H1 (cell line): ENCODE measurements at regions not wholly inside any gene's neighbourhood (a gene's known extent, or its start where the extent isn't known, plus 50 kb on each side); places are given as distances from the start of the nearest gene placed in this dataset.

Source experiments
- CTCF ChIA-PET: fragments of 300-600 bp; sonication (Branson Sonifier 250); formaldehyde crosslinking; loops from one replicate; lab custom pipeline; 2021; ENCODE audit not compliant: partially characterized antibody; lab: Charles Lee
- POLR2A ChIA-PET: fragments of 300-600 bp; sonication (Branson Sonifier 250); formaldehyde crosslinking; loops from one replicate; lab custom pipeline; 2021; ENCODE audit warnings: inconsistent platforms; ENCODE audit not compliant: partially characterized antibody; lab: Charles Lee
- DNase-seq, 2 experiments: peaks; one replicate each; pipeline versions ENCODE4 v3.0.0 to v3.0.0-alpha.2; 2010 to 2022; ENCODE audit warnings: low spot score in 2 of 2, low read depth in 1 of 2, mixed read lengths in 1 of 2
- FAIRE-seq: peaks from 2 replicates; lab custom pipeline; 2011; peaks lifted over from hg19 to GRCh38; lab: Jason Lieb, UNC
- H2AFZ ChIP-seq: 2 replicates; pipeline ENCODE4 v1.8.1; 2012; ENCODE audit warnings: low read length, inconsistent platforms
- H2AK5ac ChIP-seq: 2 replicates; pipeline ENCODE4 v1.6.1; 2013; ENCODE audit warnings: low read depth, low read length
- H2BK120ac ChIP-seq: replicated peaks from 2 replicates; pipeline ENCODE3; 2013; ENCODE audit warnings: low read depth, low read length, inconsistent platforms
- H2BK12ac ChIP-seq: 2 replicates; pipeline ENCODE4 v1.6.1; 2013; ENCODE audit warnings: low read depth, low read length
- H2BK15ac ChIP-seq: 2 replicates; pipeline ENCODE4 v1.6.1; 2013; ENCODE audit warnings: low read length
- H2BK20ac ChIP-seq: 2 replicates; pipeline ENCODE4 v1.6.1; 2013; ENCODE audit warnings: low read length
- H2BK5ac ChIP-seq: 2 replicates; pipeline ENCODE4 v1.6.1; 2013; ENCODE audit warnings: low read depth, low read length
- H3K14ac ChIP-seq: 2 replicates; pipeline ENCODE4 v1.6.1; 2013; ENCODE audit warnings: inconsistent platforms; ENCODE audit not compliant: insufficient read length
- H3K18ac ChIP-seq: 2 replicates; pipeline ENCODE4 v1.6.1; 2013; ENCODE audit warnings: low read length; ENCODE audit errors: extremely low read depth
- H3K23ac ChIP-seq: 2 replicates; pipeline ENCODE4 v1.6.1; 2013; ENCODE audit warnings: inconsistent platforms; ENCODE audit not compliant: insufficient read length
- H3K23me2 ChIP-seq: 2 replicates; pipeline ENCODE4 v1.6.1; 2013; ENCODE audit warnings: low read depth, low read length
- H3K27ac ChIP-seq: 2 replicates; pipeline ENCODE4 v1.6.1; 2011; ENCODE audit warnings: low read depth, low read length, inconsistent platforms
- H3K27me3 ChIP-seq, 4 experiments: replicated peaks in 1 of 4; 1 replicate in 1 of 4; 2 replicates in 3 of 4; pipeline versions ENCODE4 v1.6.1 to v1.8.1; 2011 to 2013; ENCODE audit warnings: low read length in 3 of 4, mild to moderate bottlenecking in 3 of 4, inconsistent platforms in 2 of 4, mixed read lengths in 2 of 4, moderate library complexity in 1 of 4; ENCODE audit not compliant: control insufficient read depth in 3 of 4, insufficient read depth in 3 of 4; ENCODE audit errors: extremely low read depth in 1 of 4
- H3K36me3 ChIP-seq, 4 experiments: 2 replicates each; pipeline versions ENCODE4 v1.6.1 to v1.8.1; 2011 to 2013; ENCODE audit warnings: mild to moderate bottlenecking in 4 of 4, low read length in 3 of 4, moderate library complexity in 2 of 4, control low read depth in 1 of 4, inconsistent platforms in 1 of 4; ENCODE audit not compliant: insufficient read depth in 4 of 4, control insufficient read depth in 2 of 4
- H3K4ac ChIP-seq: replicated peaks from 2 replicates; pipeline ENCODE3; 2013; ENCODE audit warnings: low read length, low read depth, mixed read lengths, inconsistent platforms; ENCODE audit not compliant: insufficient read length
- H3K4me1 ChIP-seq, 4 experiments: replicated peaks in 1 of 4; 1 replicate in 1 of 4; 2 replicates in 3 of 4; pipeline versions ENCODE4 v1.6.1 to v1.8.1; 2011 to 2013; ENCODE audit warnings: low read length in 3 of 4, inconsistent platforms in 2 of 4, mixed read lengths in 1 of 4; ENCODE audit not compliant: insufficient read depth in 4 of 4, control insufficient read depth in 3 of 4
- H3K4me2 ChIP-seq, 2 experiments: 2 replicates each; pipeline versions ENCODE4 v1.6.1 to v1.8.1; 2011 to 2013; ENCODE audit warnings: low read depth in 2 of 2, low read length in 2 of 2, control low read depth in 1 of 2, inconsistent platforms in 1 of 2, mild to moderate bottlenecking in 1 of 2; ENCODE audit not compliant: insufficient read depth in 1 of 2
- H3K4me3 ChIP-seq, 4 experiments: fragments of 200-600, 300-600 bp in 1 of 4; sonication (generic), shearing (Covaris generic), sonication (Bioruptor Twin) in 1 of 4; 2 replicates each; pipeline versions ENCODE4 v1.5.1 to v1.8.1; 2011 to 2016; ENCODE audit warnings: low read length in 4 of 4, low read depth in 3 of 4, control low read depth in 2 of 4, inconsistent platforms in 2 of 4, mild to moderate bottlenecking in 2 of 4, mixed read lengths in 1 of 4, moderate library complexity in 1 of 4; ENCODE audit not compliant: insufficient read depth in 2 of 4; ENCODE audit errors: extremely low read depth in 1 of 4
- H3K56ac ChIP-seq: replicated peaks from 2 replicates; pipeline ENCODE3; 2013; ENCODE audit warnings: low read depth, mild to moderate bottlenecking, mixed read lengths, low read length, inconsistent platforms; ENCODE audit not compliant: insufficient read length
- H3K79me1 ChIP-seq: 2 replicates; pipeline ENCODE4 v1.6.1; 2013; ENCODE audit warnings: low read depth, low read length, control low read depth
- H3K79me2 ChIP-seq, 2 experiments: 2 replicates each; pipeline versions ENCODE4 v1.6.1 to v1.8.1; 2012 to 2013; ENCODE audit warnings: low read length in 2 of 2, mild to moderate bottlenecking in 2 of 2, inconsistent platforms in 1 of 2; ENCODE audit not compliant: insufficient read depth in 2 of 2, control insufficient read depth in 1 of 2
- H3K9ac ChIP-seq, 4 experiments: replicated peaks in 1 of 4; 1 replicate in 1 of 4; 2 replicates in 3 of 4; pipeline versions ENCODE4 v1.6.1 to v1.8.1; 2011 to 2013; ENCODE audit warnings: low read depth in 3 of 4, low read length in 3 of 4, control low read depth in 2 of 4, mild to moderate bottlenecking in 2 of 4, moderate library complexity in 2 of 4, inconsistent platforms in 1 of 4; ENCODE audit errors: extremely low read depth in 1 of 4
- H3K9me3 ChIP-seq, 2 experiments: 2 replicates each; pipeline versions ENCODE4 v1.6.1 to v1.8.1; 2012 to 2013; ENCODE audit warnings: mild to moderate bottlenecking in 2 of 2, moderate library complexity in 2 of 2, control low read depth in 1 of 2, inconsistent platforms in 1 of 2, low read depth in 1 of 2, low read length in 1 of 2, mixed read lengths in 1 of 2; ENCODE audit not compliant: insufficient read depth in 2 of 2
- H4K20me1 ChIP-seq, 2 experiments: replicated peaks in 1 of 2; 2 replicates each; pipeline versions ENCODE3 to v1.8.1; 2011 to 2013; ENCODE audit warnings: inconsistent platforms in 2 of 2, low read length in 2 of 2, mild to moderate bottlenecking in 1 of 2; ENCODE audit not compliant: insufficient read depth in 2 of 2, control insufficient read depth in 1 of 2
- H4K5ac ChIP-seq: 2 replicates; pipeline ENCODE4 v1.6.1; 2013; ENCODE audit warnings: low read length, low read depth, mixed read lengths, inconsistent platforms; ENCODE audit not compliant: insufficient read length
- H4K8ac ChIP-seq: 2 replicates; pipeline ENCODE4 v1.8.0; 2013; ENCODE audit warnings: mild to moderate bottlenecking, moderate library complexity, low read length, inconsistent platforms; ENCODE audit not compliant: insufficient read depth; ENCODE audit errors: extremely low read depth
- H4K91ac ChIP-seq: replicated peaks from 2 replicates; pipeline ENCODE3; 2013; ENCODE audit warnings: low read length, mixed read lengths, inconsistent platforms; ENCODE audit not compliant: insufficient read length
- NANOG ChIP-seq: IDR thresholded peaks from 2 replicates; pipeline ENCODE4 v1.6.1; 2011; ENCODE audit warnings: low read length, low read depth, mild to moderate bottlenecking, inconsistent platforms; ENCODE audit not compliant: insufficient read depth, poor library complexity, severe bottlenecking
- SP4 ChIP-seq: IDR thresholded peaks from 2 replicates; pipeline ENCODE4 v1.6.1; 2012; ENCODE audit warnings: low read length, inconsistent platforms
- TEAD4 ChIP-seq: IDR thresholded peaks from 2 replicates; pipeline ENCODE4 v1.6.1; 2012; ENCODE audit warnings: low read depth, low read length, inconsistent platforms, mixed read lengths
- WGBS, 2 experiments: shearing (Covaris generic) in 1 of 2; methylation state at CpG; one replicate each; pipeline versions ENCODE4 v1.1.6 to v1.1.7; 2013 to 2015; ENCODE audit warnings: low lambda C conversion rate in 2 of 2, mixed read lengths in 2 of 2, inconsistent platforms in 1 of 2, low coverage in 1 of 2, missing lambda C conversion rate in 1 of 2; ENCODE audit not compliant: insufficient replicate concordance in 2 of 2, insufficient coverage in 1 of 2, insufficient read length in 1 of 2; ENCODE audit errors: extremely low coverage in 1 of 2, missing lambda C conversion rate in 1 of 2; 5-methylcytosine and 5-hydroxymethylcytosine counted together
- TF ChIP-seq, protein P1 (sequence below): IDR thresholded peaks from 2 replicates; pipeline ENCODE4 v1.6.1; 2012; ENCODE audit warnings: low read length, inconsistent platforms

DNA sequence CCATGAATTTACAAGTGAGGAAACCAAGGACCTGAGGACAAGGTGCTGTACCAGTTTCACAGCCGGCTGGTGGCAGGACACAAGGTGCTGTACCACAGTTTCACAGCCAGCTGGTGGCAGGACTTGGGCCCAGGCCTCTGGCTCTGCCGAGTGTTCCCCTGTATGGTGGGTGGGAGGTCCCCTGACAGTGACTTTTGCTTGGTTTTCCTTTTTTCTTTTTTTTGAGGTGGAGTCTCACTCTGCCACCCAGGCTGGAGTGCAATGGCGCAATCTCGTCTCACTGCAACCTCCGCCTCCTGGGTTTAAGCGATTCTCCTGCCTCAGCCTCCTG, 212.4 kb downstream of the LY86 start:
- H4K91ac ChIP-seq, result no peak overlapping the region
- H4K5ac ChIP-seq, result no peak overlapping the region
- no peak overlapping the region for H2BK5ac ChIP-seq
- H2AK5ac ChIP-seq, result no peak overlapping the region
- H3K14ac ChIP-seq, result no peak overlapping the region
- no peaks in the 10 kb centered on the region for H3K4me1 ChIP-seq
- H2BK120ac ChIP-seq, result no peak overlapping the region
- no peaks in the 10 kb centered on the region for H3K79me1 ChIP-seq
- H3K23ac ChIP-seq, result no peak overlapping the region
- no peak overlapping the region for H3K4me2 ChIP-seq
- no peak overlapping the region for H3K56ac ChIP-seq
- H3K18ac ChIP-seq, result no peak overlapping the region
- H3K36me3 ChIP-seq, result no peaks in the 10 kb centered on the region
- H2AFZ ChIP-seq, result no peak overlapping the region
- no peak overlapping the region for H3K4ac ChIP-seq
- WGBS, 2 experiments, result 81% methylated on average over 6 of the region's 6 CpGs; no CpG with 5 or more reads in 1 of the 2 experiments
- H2BK20ac ChIP-seq, result no peak overlapping the region
- FAIRE-seq (no peak), DNase-seq (no peak)
- no peak overlapping the region for H2BK15ac ChIP-seq
- H3K27ac ChIP-seq, result no peak overlapping the region
- H3K79me2 ChIP-seq, result no peaks in the 10 kb centered on the region
- no peaks in the 10 kb centered on the region for H3K9me3 ChIP-seq
- no peaks in the 10 kb centered on the region for H4K20me1 ChIP-seq
- H4K8ac ChIP-seq, result no peak overlapping the region
- H2BK12ac ChIP-seq, result no peak overlapping the region
- H3K27me3 ChIP-seq, result no peaks in the 10 kb centered on the region
- H3K23me2 ChIP-seq, result peaks cover 4% of the 10 kb centered on the region; the same call in 1 of the 2 replicates
- no peak overlapping the region for H3K4me3 ChIP-seq
- ChIA-PET POLR2A (no interaction called here), CTCF (interaction anchor here (0.7 to 1.1 kb wide), 5 partner anchors 13 to 196 kb away, joined by 3 to 7 read pairs (median 3); no protein-coding TSS in a partner anchor)
- no peak overlapping the region for H3K9ac ChIP-seq
- no peak for TF ChIP-seq NANOG
- no peak for TF ChIP-seq TEAD4
- TF ChIP-seq SP4, result no peak
- TF ChIP-seq, protein P1, sequence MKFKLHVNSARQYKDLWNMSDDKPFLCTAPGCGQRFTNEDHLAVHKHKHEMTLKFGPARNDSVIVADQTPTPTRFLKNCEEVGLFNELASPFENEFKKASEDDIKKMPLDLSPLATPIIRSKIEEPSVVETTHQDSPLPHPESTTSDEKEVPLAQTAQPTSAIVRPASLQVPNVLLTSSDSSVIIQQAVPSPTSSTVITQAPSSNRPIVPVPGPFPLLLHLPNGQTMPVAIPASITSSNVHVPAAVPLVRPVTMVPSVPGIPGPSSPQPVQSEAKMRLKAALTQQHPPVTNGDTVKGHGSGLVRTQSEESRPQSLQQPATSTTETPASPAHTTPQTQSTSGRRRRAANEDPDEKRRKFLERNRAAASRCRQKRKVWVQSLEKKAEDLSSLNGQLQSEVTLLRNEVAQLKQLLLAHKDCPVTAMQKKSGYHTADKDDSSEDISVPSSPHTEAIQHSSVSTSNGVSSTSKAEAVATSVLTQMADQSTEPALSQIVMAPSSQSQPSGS, result no peak
